Stimulated activated CD8-positive, alpha-beta memory T cell treated with anti-CD3 and anti-CD28 coated beads, Interleukin-15, amount 100 ng/mL, for 48 hours (primary cell): ENCODE measurements at regions not wholly inside any gene's neighbourhood (a gene's known extent, or its start where the extent isn't known, plus 50 kb on each side); places are given as distances from the start of the nearest gene placed in this dataset.

Experiments
- DNase-seq, 2 donors: peaks; one replicate each; pipeline ENCODE4 v3.0.0-alpha.2; 2020; ENCODE audit warnings: low read depth in 2 of 2

DNA sequence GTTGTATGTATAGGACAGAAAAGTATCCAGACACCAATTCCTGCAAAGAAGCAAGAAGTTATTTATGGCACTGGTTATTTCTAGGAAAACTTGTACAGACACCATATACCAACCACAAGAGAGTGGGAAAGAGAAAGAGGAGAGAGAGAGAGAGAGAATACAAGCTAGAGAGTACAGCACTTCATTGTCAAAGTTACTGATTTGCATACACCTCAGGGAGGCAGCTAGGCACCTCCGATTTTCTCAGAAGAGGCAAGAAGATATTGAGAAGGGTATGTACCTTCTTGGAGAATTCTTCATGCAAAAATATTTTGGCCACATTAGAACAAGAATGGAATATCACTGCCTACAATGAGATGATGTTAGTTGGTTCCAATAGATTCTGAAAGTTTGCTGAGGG lies 333.9 kb upstream of the PIK3C3 start:
- DNase-seq = no peak

GRCh38 chr18:41618147-41618546 lies 336.9 kb upstream of the PIK3C3 start:
- no peak for DNase-seq

- no peak for DNase-seq
These were observed 337.4 kb upstream of the PIK3C3 start for GRCh38 chr18:41617647-41618046.

DNA sequence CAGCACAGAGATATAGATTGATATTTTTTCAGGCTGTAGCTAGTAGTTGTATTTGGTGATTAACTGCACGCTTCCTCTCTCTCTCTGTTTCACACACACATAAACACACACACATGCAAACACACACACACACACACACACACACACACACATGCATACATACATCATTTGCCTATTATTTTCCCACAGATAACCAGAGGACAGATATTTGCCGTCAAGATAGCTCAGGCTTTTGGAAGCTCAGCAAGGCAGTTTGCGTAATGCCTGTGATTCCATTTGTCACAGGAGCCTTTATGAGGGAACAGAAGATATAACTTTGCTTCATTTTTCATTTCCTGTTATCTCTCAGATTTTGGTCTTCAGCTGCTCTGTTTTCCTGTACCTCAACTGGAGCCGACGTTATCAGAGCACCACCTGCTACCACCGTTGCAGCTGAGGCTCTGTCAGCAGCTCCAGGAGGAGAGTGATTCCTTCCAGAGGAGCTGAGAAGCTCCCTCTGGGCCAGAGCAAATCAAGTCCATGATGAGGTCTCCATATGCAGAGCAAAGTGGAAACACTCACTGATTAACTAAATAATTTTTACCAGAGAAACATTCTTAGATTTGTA lies 341.9 kb upstream of the PIK3C3 start:
- no peak for DNase-seq

- no peak for DNase-seq
These were observed 350.1 kb upstream of the PIK3C3 start for GRCh38 chr18:41604964-41605363.

- no peak for DNase-seq
These were observed 353.0 kb upstream of the PIK3C3 start for GRCh38 chr18:41602034-41602433.

DNA sequence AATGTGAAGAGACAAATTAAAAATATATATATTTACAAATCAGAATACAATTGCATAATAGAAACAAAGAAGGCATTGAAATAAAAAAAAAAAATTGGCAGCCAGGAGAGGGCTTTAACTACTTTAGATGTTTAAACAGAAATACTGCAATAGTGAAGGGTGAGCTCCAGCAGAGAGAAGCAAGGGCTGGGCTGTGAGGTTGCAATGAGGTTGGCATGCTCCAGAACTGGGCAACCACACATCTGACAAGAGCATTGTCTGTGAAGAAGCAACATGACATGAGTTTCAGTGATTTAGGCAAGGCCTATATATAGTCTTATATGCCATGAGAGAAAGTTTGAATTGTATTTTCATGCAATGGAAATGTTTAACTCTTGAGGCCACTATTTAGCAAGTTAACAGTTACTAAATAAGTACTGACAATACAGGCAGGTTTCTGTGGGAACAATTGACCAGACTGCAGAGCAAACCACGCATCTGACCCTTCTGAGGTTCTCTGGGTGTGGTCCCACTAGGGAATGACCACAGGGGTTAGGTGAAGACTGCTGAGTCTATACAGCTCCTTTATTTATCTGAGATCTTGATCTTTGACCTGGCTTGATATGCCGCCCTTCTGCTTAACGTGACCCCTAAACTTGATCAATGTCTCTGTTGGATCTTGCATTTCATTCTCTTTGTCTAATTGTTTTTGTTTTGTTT lies 354.2 kb upstream of the PIK3C3 start:
- DNase-seq = no peak

- DNase-seq = no peak
These were observed 355.6 kb upstream of the PIK3C3 start for GRCh38 chr18:41599466-41599865.

GRCh38 chr18:41594582-41594981 lies 360.5 kb upstream of the PIK3C3 start:
- no peak for DNase-seq

DNA sequence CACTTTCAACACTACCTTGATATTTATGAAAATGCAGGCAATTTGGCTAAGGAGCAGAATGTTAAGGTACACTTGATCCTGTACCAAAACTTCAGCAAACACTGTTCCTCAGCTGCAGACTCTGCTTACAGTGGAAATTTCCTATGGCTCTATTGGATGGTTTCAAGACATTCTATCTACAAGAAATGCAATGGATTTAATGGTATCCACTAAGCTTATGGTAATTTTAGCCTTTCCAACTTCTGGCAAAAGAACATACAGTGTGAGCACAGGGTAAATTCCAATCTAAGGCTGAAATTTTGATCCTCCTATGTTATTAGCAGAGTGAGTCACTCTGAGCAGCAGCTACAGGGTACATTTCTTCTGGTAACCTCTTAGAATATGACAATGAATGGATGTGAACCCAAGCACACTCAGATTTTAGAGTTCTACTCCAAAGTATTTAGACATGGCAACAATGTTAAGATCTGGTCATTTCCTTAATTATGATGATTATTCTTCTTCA lies 361.8 kb upstream of the PIK3C3 start:
- no peak for DNase-seq

DNA sequence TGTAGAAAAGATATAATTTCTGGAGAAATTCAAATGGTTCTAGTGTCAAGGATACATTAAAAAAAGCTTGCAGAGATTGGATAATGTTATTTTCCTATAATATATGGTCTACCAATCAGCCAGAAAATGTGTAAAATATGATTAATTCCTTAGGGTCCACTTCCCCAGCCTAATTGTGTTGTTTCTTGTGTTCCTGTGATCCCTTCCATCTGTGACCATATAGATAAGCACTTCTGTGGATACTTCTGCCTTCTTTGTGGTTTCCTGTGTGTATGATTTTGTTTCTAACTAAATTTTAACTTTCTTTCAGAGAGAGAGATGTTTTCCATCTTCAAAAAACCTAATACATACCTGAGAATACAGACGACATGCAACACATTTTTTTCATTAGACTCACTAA lies 367.1 kb upstream of the PIK3C3 start:
- no peak for DNase-seq

DNA sequence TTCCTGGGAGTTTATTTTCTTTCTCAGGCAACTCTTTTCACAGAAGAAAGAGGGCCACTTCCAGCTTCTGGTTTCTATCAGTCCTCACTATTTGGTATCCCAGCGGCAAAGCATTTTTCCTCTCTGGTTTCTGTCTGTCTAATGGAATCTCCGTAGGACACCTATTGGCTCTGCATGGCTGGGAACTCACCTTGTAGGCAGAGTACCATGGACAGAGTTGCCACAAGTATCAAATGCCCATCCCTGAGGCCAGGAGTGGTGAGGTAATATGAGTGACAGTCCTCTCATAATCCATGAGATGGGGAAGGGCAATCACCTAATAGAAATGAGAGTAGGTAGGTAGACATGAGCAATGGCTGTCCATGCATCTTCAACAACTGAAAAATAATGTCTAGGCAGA lies 369.5 kb upstream of the PIK3C3 start:
- no peak for DNase-seq

DNA sequence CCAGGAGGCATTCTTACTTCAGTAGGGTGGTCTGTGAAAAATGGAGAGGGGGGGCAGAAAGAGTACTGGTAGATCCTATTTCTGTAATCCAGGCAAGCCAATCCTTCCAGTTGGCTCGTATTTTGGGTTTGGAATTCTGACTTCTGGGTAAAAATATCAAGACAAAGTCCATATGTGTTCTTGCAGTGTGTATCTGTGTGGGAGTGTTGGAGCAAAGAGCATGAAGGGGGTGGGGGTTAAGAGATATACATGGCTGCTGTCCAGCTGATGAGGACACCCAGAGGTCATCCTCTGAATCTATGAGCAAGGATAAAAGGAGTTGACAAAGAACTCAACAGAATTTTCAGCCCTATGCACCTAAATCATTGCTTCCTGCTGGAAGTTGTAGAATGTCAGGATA lies 375.8 kb upstream of the PIK3C3 start:
- DNase-seq = no peak

- no peak for DNase-seq
These were observed 377.5 kb upstream of the PIK3C3 start for GRCh38 chr18:41577529-41577928.

DNA sequence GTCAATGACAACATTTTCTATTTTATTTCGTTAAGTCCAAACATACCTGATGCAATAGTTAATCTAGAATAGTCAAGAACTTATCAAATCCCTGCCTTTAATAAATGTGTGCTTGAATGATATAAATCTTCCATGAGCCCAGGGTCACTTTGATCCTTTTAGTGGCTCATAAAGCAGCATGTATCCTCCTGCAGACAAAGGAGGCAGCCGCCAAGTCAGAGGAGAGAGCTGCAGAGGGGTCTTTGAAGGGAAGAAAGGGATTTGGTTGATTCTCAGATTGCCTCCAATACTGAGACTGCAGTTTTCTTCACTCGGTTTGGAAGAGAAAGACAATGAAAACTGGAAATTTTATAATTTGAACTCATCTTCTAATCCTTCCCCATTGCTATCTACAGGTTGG lies 378.4 kb upstream of the PIK3C3 start:
- DNase-seq = no peak

GRCh38 chr18:41569867-41570266 lies 385.2 kb upstream of the PIK3C3 start:
- DNase-seq = no peak

DNA sequence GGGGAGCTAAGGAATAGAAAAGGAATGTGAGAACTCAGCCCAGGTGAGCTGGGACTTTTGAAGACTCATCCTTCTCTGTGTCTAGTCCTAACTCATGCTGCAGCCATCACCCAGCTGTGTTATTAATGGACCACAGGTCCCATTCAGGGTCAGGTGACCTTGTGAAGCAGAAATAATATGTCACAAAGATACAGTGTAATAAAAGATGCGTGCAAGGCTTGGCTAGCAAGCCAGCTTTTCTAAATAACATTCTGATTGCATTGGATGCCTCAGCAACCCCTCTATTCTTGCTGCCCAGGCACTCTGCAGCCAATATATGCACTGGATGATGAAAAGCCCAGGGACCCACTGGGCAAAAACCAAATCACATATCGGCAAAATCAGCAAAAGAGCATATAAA lies 393.1 kb upstream of the PIK3C3 start:
- DNase-seq = no peak

- no peak for DNase-seq
These were observed 396.3 kb upstream of the PIK3C3 start for GRCh38 chr18:41558715-41559114.

- DNase-seq = no peak
These were observed 401.3 kb upstream of the PIK3C3 start for GRCh38 chr18:41553716-41554115.

GRCh38 chr18:41548521-41549260 lies 406.3 kb upstream of the PIK3C3 start:
- DNase-seq = no peak

GRCh38 chr18:41545091-41545888 lies 409.7 kb upstream of the PIK3C3 start:
- DNase-seq = no peak

DNA sequence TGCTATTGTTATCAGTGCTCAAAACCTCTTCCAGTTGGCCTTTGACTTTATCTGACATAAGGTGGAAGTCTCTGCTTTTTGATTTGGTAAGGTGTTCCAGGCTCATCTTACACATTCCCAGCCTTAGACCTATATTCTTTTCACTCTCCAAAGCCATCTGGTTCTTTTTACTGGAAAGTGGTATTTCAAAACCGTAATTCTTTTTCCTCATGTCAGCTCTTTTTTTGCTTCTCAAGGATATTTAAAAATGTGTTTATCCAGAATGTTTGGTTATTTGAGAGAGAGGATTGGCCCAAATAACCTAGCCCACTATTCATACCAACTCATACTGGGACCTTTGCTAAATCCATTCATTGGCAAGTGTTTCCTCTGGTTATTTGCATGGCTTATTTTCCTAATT lies 411.2 kb upstream of the PIK3C3 start:
- DNase-seq = no peak
